HL-60 (cell line): ENCODE measurements at regions not wholly inside any gene's neighbourhood (a gene's known extent, or its start where the extent isn't known, plus 50 kb on each side); places are given as distances from the start of the nearest gene placed in this dataset.

Source experiments
- GABPA ChIP-seq: IDR thresholded peaks from 2 replicates; pipeline ENCODE4 v1.6.1; 2012; ENCODE audit warnings: low read depth
- POLR2AphosphoS5 ChIP-seq: IDR thresholded peaks from 2 replicates; pipeline ENCODE4 v1.6.1; 2012; ENCODE audit warnings: low read depth
- TF ChIP-seq, protein P1 (sequence below): IDR thresholded peaks from one replicate; pipeline ENCODE4 v1.5.1; 2011; ENCODE audit warnings: low read length, control low read depth, inconsistent platforms; ENCODE audit not compliant: insufficient read depth

DNA sequence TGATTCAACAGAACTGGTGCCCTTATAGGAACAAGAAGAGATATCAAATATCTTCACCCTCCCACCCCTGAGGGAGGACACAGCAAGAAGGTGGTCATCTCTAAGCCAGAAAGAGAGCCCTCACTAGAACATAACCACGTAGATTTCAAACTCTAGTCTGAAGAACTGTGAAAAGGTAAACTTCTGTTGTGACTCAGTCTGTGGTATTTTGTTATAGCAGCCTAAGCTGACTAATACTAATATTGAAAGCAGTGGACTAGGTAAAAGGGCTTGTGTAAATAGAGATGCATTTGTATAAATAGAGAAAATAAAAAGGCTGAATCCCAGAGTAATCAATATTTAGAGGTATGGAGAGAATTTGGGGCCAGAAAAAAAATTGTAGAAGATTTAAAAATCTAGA is 157.6 kb upstream of the CCNH start:
- TF ChIP-seq, protein P1, sequence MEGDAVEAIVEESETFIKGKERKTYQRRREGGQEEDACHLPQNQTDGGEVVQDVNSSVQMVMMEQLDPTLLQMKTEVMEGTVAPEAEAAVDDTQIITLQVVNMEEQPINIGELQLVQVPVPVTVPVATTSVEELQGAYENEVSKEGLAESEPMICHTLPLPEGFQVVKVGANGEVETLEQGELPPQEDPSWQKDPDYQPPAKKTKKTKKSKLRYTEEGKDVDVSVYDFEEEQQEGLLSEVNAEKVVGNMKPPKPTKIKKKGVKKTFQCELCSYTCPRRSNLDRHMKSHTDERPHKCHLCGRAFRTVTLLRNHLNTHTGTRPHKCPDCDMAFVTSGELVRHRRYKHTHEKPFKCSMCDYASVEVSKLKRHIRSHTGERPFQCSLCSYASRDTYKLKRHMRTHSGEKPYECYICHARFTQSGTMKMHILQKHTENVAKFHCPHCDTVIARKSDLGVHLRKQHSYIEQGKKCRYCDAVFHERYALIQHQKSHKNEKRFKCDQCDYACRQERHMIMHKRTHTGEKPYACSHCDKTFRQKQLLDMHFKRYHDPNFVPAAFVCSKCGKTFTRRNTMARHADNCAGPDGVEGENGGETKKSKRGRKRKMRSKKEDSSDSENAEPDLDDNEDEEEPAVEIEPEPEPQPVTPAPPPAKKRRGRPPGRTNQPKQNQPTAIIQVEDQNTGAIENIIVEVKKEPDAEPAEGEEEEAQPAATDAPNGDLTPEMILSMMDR, result no peak
- TF ChIP-seq POLR2AphosphoS5 (no peak), GABPA (no peak)
